Coronary artery (tissue), 2 donors: ENCODE measurements at regions not wholly inside any gene's neighbourhood (a gene's known extent, or its start where the extent isn't known, plus 50 kb on each side); places are given as distances from the start of the nearest gene placed in this dataset.

Experiments
- DNase-seq: peaks from one replicate; pipeline ENCODE4 v3.0.0-alpha.2; 2017; ENCODE audit warnings: low spot score
- H3K27ac ChIP-seq, 2 donors: fragments of 200-600 bp; sonication (generic); one replicate each; pipeline ENCODE4 v1.5.1; 2016 to 2019
- H3K4me3 ChIP-seq: fragments of 200-600 bp; sonication (generic); 2 replicates; pipeline ENCODE4 v1.5.1; 2016; ENCODE audit warnings: mild to moderate bottlenecking, moderate library complexity
- TF ChIP-seq, protein P1 (sequence below): fragments of 200-600 bp; sonication (generic); IDR thresholded peaks from one replicate; pipeline ENCODE4 v1.5.1; 2019; ENCODE audit warnings: antibody characterized with exemption

DNA sequence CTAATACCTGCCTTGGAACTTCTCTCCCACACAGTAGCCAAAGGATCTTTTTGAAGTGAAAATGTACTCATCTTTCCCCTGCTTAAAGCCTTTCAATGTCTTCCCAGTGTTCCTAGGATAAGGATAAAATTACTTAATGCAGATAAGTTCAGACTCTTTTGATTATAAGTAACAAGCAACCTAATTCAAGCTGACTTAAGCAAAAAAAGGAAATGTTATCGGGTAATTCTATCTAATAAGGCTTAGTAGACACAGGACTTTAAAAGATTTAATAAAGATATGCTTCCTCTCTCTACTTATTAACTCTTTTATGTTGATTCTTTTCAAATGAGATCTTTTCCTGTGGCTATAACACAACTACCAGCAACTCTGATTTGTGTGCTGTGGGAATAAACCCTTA lies 284.2 kb downstream of the OXSM start:
- TF ChIP-seq, protein P1, sequence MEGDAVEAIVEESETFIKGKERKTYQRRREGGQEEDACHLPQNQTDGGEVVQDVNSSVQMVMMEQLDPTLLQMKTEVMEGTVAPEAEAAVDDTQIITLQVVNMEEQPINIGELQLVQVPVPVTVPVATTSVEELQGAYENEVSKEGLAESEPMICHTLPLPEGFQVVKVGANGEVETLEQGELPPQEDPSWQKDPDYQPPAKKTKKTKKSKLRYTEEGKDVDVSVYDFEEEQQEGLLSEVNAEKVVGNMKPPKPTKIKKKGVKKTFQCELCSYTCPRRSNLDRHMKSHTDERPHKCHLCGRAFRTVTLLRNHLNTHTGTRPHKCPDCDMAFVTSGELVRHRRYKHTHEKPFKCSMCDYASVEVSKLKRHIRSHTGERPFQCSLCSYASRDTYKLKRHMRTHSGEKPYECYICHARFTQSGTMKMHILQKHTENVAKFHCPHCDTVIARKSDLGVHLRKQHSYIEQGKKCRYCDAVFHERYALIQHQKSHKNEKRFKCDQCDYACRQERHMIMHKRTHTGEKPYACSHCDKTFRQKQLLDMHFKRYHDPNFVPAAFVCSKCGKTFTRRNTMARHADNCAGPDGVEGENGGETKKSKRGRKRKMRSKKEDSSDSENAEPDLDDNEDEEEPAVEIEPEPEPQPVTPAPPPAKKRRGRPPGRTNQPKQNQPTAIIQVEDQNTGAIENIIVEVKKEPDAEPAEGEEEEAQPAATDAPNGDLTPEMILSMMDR = no peak
- H3K4me3 ChIP-seq = no peak overlapping the region
- DNase-seq = no peak

DNA sequence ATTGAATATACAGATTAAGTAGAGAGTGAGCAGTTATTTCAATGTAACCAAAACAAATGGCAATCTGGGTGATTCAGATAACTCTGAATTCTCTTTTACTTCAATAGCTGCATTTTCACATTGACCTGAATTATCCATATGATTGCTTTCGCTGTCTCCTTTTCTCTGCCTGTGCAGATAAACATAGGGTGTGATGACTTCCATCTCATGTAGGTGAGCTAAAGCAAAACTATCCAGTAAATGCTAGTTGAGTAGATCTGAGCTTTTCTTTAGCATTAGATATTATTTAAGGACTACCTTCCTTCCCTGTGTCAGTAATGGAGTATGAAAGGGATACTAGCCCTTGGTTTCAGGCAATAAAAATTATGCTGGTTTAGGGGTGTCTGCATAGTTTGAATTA lies 288.6 kb downstream of the OXSM start:
- TF ChIP-seq, protein P1 = no peak
- DNase-seq = no peak
- Histone ChIP-seq H3K4me3 (no peak overlapping the region), H3K27ac (no peak overlapping the region)

More for the DNA sequence above, 284.2 kb downstream of the OXSM start:
- no peak overlapping the region for H3K27ac ChIP-seq

DNA sequence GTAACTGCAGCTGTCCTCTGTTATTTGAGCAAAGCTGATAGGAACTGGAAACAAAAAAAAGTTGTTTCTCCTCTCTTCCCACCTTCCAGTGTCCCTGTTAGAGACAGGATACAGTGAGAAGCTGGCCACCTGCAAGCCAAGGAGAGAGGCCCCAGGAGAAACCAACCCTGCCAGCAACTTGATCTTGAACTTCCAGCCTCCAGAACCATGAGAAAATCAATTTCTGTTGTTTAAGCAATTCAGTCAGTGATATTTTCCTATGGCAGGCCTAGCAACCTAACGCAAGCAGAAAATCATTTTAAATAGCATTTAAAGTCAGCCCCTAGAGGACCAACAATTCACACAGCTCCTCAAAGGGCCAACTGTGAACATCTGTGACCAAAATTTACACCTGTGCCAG lies 291.3 kb downstream of the OXSM start:
- no peak for DNase-seq
- no peak overlapping the region for H3K4me3 ChIP-seq
- TF ChIP-seq, protein P1 = no peak
- H3K27ac ChIP-seq = no peak overlapping the region

DNA sequence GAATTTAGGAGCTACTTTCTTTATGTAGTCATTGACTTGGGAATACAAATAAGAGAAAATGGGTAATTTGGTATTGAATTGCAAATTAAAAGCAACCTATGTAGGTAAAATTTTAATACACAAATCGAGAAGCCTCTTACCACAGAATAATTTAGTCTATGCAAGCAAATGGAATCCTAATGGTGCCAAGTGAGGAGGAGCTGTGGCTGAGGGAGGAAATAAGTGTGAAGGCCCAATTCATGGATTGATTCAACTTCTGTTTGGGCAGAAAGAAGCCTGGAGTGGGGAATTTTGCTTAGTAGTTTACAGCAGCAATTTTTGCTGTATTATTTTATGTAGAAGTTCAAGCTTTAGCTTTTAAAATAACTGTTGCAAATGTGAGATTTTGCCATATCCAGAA lies 291.9 kb downstream of the OXSM start:
- TF ChIP-seq, protein P1 = no peak

DNA sequence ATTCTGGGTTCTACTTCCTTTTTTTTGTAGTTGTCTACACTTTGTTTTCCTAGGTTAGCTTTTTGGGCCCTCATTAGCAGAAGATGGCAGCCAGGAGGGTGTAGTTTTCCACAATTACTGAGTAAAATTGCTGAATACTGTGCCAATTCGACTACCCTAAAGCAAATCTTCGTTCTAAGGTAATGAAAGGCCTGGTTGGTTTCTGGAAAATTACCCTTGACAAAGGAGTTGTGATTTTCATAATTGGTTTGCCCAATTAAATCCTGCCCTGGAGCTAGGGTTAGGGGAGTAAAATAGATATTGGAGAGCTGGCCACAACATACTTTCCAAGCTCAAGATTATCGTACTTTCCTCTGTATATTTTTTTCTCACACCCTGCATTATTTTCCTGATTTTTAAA lies 293.0 kb downstream of the OXSM start:
- H3K4me3 ChIP-seq = no peak overlapping the region
- no peak overlapping the region for H3K27ac ChIP-seq
- no peak for DNase-seq
- TF ChIP-seq, protein P1 = no peak

More for the DNA sequence above, 291.9 kb downstream of the OXSM start:
- Histone ChIP-seq H3K27ac (no peak overlapping the region), H3K4me3 (no peak overlapping the region)
- no peak for DNase-seq

DNA sequence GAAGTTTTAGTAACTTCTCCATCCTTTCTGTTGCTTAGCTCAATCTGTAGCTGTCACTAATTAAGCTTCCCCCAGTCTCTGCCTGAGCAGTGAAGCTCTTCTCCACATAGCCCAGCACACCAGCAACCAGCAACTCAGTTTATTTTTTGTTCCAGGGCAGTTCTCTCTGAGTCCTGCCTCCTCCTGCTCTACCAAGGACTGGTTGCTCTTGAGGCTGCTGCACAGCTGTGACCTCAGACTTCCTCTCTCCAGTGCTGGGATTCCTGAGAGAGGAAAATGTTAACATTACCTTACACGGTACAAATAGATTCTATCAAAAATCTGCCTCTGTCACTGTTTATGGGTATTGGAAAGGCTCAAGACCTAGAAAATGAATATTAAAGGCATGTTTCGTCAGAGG lies 294.7 kb downstream of the OXSM start:
- no peak overlapping the region for H3K27ac ChIP-seq
- no peak overlapping the region for H3K4me3 ChIP-seq
- TF ChIP-seq, protein P1 = no peak
- DNase-seq = no peak

DNA sequence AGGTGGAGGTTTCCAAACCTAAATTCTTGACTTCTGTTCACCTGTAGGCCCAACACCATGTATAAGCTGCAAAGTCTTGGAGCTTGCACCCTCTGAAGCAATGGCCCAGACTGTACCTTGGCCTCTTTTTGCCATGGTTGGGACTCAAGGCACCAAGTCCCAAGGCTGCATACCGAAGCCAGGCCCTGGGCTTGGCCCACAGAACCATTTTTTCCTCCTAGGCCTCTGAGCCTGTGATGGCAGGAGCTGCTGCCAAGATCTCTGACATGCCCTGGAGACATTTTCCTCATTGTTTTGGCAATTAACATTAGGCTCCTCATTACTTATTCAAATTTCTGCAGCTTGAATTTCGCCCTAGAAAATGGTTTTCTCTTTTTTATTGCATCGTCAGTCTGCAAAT lies 297.9 kb downstream of the OXSM start:
- Histone ChIP-seq H3K4me3 (no peak overlapping the region), H3K27ac (no peak overlapping the region)
- DNase-seq = no peak
- TF ChIP-seq, protein P1 = no peak
